Left colon (tissue), 2 donors: ENCODE measurements at regions not wholly inside any gene's neighbourhood (a gene's known extent, or its start where the extent isn't known, plus 50 kb on each side); places are given as distances from the start of the nearest gene placed in this dataset.
"Not testable (repeated sequence)": the region's sequence is repeated elsewhere in the genome, so short reads cannot be mapped to it uniquely, and the experiment has no call there.

Source experiments
- ATAC-seq: fragments of 200-7000 bp; cut with Tn5 transposase; one replicate; pipeline ENCODE4 v1.9.1; 2020; ENCODE audit warnings: mild to moderate bottlenecking, moderate library complexity
- DNase-seq, 2 donors: peaks; one replicate each; pipeline ENCODE4 v3.0.0-alpha.2; 2020
- intact Hi-C, 2 donors: fragments of 100-400 bp; cut with DNase I in 1 of 2; cut with micrococcal nuclease in 1 of 2; formaldehyde crosslinking; loops; one replicate each; pipeline versions ENCODE4 v1.11.2 to v1.14.0; 2022; cut with DNase I, micrococcal nuclease
- donor health status: DM: no; HTN: no; CAD: no.
- donor health status: DM: yes; HTN: yes; CAD: no.

DNA sequence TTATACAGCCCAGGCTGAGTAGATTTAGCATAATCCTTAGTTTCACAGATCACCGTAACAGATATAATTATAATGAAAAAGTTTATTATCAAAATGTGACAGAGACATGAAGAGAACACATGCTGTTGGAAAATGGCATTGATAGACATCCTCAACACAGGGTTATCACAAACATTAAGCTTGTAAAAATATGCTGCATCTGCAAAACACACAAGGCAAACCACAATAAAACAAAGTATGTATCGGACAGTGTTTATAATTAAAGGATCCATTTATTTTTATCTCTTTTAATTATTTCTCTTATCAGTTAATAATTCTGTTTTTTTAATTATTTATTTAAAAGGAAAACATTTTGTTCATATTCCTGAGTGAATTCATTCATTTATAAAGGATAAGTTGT lies 829.9 kb upstream of the CDH9 start:
- no peak for DNase-seq
- intact Hi-C loops, result no loop called here
- no peak for ATAC-seq

DNA sequence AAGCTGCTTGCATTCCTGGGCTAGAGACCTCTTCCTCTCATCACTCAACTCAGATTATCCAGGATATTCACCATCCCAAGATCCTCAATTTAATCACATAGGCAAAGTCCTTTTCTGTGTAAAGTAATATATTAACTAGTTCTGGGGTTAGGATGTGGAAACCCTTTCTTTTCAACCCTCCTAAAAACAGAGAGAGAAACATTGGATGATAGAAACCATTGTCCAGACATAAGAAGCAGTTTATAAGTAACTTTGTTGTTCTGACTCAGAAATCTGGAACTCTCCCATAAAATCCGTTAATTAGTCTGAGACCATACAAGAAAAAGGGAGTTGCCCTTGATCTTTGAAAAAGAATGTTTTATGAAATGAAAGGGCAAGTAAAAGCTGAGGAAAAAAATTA lies 817.1 kb upstream of the CDH9 start:
- ATAC-seq (no peak), DNase-seq (no peak)
- intact Hi-C loops, result no loop called here

DNA sequence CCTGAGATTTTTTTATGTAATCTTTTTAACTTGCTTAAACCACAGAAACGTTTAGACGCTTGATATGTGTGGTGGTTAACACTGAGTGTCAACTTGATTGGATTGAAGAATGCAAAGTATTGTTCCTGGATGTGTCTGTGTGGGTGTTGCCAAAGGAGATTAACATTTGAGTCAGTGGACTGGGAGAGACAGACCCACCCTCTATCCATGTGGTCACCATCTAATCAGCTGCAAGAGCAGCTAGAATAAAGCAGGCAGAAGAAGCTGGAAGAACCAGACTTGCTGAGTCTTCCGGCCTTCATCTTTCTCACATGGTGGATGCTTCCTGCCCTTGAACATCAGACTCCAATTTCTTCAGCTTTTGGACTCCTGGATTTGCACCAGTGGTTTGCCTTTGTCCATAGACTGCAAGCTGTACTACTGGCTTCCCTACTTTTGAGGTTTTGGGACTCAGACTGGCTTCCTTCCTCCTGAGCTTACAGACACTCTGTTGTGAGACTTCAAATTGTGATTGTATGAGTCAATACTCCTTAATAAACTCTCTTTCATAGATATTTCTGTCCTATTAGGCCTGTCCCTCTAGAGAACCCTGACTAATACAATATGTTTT lies 816.0 kb upstream of the CDH9 start:
- intact Hi-C loops, result no loop called here
- DNase-seq (no peak), ATAC-seq (no peak)

- DNase-seq, result no peak
- ATAC-seq, result no peak
- intact Hi-C loops, result no loop called here
Observed at GRCh38 chr5:27845248-27845647, 806.9 kb upstream of the CDH9 start.

GRCh38 chr5:27836704-27837103 lies 798.3 kb upstream of the CDH9 start:
- ATAC-seq, intact Hi-C loops, DNase-seq: not testable (repeated sequence)

DNA sequence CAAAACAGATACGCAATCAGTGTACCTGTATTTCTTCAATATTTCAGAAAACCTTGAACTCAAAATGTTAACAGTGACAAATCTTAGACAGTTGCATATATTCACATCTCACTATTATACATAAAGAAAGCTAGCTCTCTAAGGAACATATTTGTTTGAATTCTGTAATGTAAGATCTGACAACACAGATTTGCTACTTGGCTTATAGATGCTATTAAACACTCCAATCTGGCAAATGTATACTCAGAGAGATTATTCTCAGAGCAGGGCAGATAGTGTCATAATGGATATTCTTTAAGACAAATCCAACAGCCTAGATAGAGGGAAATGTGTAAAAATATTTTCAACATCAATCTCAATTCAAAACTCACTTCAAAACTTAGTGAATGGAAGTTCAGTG lies 794.5 kb upstream of the CDH9 start:
- DNase-seq, result no peak
- intact Hi-C loops, result no loop called here
- no peak for ATAC-seq

DNA sequence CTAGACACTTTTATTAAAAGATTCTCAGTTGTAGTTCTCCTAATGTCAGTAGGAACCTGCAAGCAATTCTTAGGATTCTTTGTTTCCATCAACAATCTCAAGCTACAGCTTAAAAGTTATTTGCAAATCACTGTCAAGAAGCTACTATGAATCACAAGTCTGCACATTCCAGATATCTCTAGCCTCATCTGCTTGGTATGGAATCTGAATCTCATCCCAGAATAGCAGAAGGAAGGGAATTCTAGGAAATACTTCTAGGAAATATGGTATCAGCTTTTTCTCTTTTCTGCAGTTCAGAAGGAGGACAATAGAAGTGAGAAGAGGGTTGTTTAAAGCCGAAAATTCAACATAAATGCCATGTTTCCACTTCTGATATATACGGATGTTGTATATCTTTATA lies 792.2 kb upstream of the CDH9 start:
- no peak for ATAC-seq
- intact Hi-C loops, result no loop called here
- no peak for DNase-seq

GRCh38 chr5:27821681-27822080 lies 783.3 kb upstream of the CDH9 start:
- DNase-seq, result no peak
- ATAC-seq, result no peak
- intact Hi-C loops, result no loop called here

- intact Hi-C loops, result no loop called here
- DNase-seq (no peak), ATAC-seq (no peak)
Observed at GRCh38 chr5:27818888-27819287, 780.5 kb upstream of the CDH9 start.

DNA sequence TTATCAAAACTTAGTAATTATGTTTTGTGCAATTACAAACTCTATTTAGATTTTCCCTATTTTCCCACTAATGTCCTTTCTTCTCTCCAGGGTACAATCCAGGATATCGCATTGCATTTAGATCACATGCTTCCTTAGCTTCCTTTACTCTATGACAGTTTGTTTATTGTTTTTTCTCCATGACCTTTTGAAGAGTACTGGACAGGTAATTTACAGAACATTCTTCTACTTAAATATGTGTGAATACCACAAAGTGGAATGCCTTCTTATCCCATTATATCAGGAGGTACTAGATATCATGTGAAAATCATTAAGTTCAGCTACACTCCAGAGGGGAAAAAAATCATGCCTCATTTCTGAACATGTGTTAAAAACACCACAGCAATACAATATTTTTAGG lies 776.6 kb upstream of the CDH9 start:
- intact Hi-C loops, result no loop called here
- ATAC-seq, result no peak
- DNase-seq, result no peak

GRCh38 chr5:27814286-27814685 lies 775.9 kb upstream of the CDH9 start:
- no peak for ATAC-seq
- intact Hi-C loops, result no loop called here
- DNase-seq, result no peak

GRCh38 chr5:27810458-27810857 lies 772.1 kb upstream of the CDH9 start:
- intact Hi-C loops, result no loop called here
- no peak for ATAC-seq
- DNase-seq, result no peak

DNA sequence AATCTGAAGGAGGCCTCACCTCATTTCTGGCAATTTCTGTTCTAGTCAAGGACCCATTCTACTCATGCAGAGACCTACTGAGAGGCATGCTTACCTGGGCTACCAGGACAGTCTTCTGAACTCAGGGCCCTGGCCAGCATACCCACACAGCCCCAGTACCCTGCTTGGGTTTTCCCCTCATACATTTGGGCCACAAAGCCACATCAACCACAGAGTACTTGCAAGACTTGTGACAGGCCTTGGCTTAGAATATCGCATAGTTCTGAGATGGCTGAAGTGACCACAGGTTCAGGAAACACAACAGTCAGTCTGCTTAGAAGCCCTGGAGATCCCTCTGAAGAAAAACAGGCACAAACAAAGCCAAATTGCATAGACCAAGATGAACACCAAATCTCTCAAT lies 758.8 kb upstream of the CDH9 start:
- intact Hi-C loops, result no loop called here
- ATAC-seq (no peak), DNase-seq (no peak)

DNA sequence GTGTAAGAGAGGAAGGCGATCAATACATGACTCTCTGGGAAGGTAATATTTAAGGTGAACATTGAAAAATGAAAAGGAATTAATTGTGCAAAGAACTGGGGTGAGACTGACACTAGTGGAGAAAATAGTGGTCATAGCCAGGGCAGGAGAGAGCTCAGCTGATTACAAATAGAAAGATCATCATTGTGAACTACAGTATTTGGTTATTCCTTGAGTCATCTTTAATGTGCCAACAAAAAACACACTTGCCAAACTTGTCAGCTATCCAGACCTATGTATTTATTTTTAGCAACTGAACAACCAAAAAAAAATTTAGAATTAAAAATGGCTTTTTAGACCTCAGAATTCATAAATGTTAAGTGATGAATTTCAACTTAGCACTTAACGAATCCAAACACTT lies 749.8 kb upstream of the CDH9 start:
- ATAC-seq (no peak), DNase-seq (no peak)
- intact Hi-C loops, result no loop called here

GRCh38 chr5:27784317-27784716 lies 745.9 kb upstream of the CDH9 start:
- intact Hi-C loops, result no loop called here
- no peak for ATAC-seq

GRCh38 chr5:27778121-27778520 lies 739.7 kb upstream of the CDH9 start:
- intact Hi-C loops, result no loop called here
- ATAC-seq (no peak), DNase-seq (no peak)

More at GRCh38 chr5:27784317-27784716, 745.9 kb upstream of the CDH9 start:
- no peak for DNase-seq

DNA sequence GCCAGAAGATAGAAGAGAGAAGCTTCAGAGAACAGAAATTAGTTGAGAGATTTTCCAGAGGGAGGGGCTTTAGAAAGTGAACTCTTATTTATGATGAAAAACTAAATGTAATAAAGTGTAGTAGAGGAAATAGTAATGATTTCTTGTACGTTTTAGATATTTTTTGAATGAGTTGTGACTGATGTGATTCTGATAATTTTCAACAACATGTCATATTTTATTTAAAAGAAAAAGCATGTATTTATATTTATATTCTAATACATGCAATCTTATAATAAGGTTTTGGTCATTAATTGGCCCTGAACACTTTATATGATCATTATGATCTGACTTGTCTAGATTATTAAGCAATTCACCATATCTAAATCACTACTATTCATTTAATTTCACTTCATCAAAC lies 735.2 kb upstream of the CDH9 start:
- no peak for ATAC-seq
- no peak for DNase-seq
- intact Hi-C loops, result no loop called here

- ATAC-seq (no peak), DNase-seq (no peak)
- intact Hi-C loops, result no loop called here
Observed at GRCh38 chr5:27773166-27773565, 734.8 kb upstream of the CDH9 start.

DNA sequence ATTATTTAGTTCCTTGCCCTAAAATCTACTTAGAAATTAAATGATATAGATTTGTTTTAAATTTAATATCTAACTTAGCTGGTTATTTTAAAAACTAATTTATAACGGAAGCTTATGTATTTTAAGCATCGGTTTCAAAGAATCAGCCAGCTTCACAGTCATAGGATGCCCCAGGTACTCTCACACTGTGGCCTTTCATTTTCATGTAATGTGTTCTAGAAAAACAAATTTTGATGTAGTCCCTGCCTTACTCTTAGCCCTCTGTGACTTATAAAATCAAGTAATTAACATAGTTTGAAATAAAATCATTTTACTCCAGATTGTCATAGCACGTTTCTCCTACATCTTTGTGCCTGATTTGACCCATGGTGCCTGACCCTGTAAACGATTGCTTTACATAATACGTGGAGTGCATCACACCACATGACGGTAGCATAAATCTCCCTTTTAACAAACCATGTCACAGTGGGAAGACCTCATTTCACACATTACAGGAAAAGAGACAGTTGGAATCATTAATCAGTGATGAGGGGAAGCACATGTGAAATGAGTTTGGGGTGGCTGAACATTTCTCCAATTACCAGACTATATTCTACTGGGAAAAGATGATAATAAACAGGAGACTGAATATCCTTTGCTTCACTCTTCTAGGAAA lies 731.5 kb upstream of the CDH9 start:
- ATAC-seq, result no peak
- no peak for DNase-seq
- intact Hi-C loops, result no loop called here

DNA sequence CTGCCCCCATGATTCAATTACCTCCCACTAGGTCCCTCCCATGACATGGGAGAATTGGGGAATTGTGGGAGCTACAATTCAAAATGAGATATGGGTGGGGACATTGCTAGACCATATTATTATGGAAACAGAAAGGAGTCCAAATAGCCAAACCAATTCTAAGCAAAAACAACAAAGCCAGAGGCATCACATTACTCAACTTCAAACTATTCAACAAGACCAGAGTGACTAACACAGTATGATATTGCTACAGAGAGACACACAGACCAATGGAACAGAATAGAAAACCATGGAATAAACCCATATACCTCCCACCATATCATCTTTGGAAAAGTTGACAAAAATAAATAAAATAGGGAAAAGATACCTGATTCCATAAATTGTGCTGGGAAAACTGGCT lies 710.5 kb upstream of the CDH9 start:
- DNase-seq (no peak), ATAC-seq (no peak)

GRCh38 chr5:27743383-27743979 lies 705.1 kb upstream of the CDH9 start:
- DNase-seq, ATAC-seq, intact Hi-C loops: not testable (repeated sequence)

More for the DNA sequence above, 710.5 kb upstream of the CDH9 start:
- intact Hi-C loops, result no loop called here
